ENCODE measurements at regions not wholly inside any gene's neighbourhood (a gene's known extent, or its start where the extent isn't known, plus 50 kb on each side); places are given as distances from the start of the nearest gene placed in this dataset.

DNA sequence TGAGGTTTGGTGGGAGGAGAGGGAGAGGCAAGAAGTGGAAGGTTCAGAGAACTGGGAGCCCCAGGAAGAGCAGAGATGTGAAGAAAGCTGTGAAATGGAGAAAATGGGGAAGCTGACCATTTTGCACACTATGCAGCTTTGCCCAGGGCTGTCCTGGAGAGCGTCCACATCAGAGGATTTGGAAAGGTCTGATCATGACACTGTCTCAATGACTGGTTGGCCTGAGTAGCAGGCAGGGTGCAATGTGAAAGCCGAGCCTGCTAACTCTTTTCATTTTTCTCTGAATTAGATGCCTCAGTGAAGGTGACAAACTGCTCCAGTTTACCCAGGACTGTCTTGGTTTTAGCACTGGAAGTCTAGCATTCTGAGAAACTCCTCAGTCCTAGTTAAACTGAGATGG lies 330.1 kb upstream of the RPS6KA3 start:
- DNase-seq: no peak

DNA sequence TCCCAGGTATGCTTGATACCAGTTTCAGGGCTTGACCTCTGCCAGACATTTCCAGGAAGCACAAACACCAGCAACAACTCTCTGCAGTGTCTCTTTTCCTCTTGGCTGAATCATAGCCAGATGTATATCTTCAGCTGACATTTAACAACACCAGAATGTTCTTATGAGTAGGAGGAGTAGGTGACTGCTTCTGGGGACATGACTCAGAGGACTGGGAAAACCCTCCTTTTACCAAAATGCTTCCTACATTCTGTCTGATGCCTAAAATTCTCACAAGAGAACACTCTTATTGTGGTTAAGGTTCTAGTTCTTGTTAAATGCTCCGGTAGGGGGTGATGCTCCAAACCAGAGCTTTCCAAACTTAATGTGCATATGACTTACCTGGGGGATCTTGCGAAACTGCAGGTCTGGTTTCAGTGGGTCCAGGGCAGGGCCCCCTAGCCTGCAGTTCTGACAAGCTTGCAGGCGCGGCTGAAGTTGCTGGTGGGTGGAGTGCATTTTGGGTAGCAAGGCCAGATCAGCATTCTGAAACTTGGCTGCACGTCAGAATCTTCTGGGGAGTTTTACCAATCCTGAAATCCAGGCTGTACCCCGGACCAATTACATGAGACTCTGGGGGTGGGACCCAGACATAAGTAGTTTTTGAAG lies 329.3 kb upstream of the RPS6KA3 start:
- peak in 1 of 5 donors; percentile 1 for DNase-seq

DNA sequence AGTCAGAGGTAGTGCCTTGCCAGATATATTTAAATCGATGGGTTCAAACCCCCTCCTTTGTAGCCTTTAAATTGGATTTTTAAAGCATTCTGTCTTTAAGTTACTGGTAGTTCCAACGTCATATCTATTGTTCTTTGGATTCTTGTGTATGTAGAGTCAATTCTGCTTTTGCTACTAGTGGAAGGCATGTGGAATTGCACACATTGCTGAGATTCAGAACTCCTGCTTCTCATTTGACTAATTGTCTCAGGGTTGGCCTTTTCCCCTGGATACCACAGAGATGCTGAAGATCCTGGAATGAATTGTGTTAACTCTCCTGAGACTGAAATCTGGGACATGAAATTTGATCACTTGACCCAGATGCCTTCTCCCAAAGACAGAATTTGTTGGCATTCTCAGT lies 328.3 kb upstream of the RPS6KA3 start:
- no peak for DNase-seq

DNA sequence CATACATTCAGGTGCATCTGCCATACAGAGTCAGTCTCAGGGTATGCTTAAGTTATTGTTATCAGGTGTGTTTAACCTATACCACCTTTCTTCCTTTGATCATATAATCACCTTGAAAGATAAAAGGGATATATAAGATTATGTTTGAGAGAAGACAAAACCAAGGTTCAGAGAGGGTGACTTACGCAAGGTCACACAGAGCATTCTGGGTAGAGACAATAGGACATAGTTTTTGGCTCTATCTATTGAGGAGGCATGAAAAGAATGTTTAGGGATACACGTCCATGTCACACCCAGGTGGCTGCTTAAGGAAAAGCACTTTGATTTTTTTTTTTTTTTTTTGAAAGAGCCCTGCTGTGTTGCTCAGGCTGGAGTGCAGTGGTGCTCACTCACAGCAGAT lies 327.1 kb upstream of the RPS6KA3 start:
- no peak for DNase-seq

DNA sequence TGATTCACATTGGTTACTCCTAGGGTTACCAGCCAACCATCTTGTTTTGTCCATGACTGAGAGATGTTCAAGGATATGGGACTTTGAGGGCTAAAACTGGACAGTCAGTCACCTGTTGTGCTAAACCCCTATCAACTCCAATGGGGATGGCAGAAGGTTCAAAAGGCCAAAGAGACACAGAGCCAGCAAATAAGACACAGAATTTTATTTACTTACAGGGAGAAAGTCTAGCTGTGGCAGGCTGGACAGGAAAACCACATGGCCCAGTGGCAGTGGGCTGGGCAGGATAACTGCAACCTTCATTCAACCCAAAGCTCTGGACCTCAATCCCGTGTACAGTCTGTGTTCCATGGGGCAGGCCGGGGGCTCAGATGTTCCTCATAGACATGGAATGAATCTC lies 326.7 kb upstream of the RPS6KA3 start:
- no peak for DNase-seq

DNA sequence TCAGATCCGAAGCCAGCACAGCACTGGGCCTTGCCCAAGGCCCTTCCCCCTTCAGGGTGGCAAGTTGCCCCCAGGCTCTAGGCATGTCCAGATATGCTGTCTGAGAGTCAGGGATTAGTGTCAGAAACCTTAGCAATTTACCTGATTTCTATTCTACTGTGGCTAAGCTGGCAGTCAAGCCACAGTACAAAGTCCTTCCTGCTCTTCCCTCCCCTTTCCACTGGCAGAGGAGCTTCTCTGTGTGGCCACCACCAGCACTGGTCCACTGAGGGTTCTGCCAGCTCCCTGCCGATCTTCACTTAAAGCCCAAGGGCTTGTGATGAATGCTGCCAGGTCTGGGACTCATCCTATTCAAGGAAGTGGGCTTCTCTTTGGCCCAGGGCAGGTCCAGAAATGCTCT lies 324.5 kb upstream of the RPS6KA3 start:
- DNase-seq: no peak

DNA sequence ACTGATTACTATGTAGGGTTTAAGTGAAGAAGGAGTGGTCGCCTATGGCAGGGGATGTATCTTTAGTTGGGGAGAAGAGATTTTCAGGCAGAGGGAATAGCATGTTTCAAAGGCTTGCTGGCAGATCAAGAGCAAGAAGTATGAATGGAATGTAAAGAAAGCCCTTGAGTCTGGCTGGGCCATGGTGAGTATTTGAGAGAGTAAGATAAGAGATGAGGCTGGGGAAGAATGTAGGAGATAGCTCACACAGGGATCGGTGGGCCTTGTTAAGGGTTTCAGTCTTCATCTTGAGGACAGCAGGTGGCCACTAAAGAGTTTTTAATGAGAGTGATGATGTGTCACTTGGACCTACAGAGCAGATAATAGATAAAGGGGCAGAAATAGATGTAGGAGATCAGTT lies 319.1 kb upstream of the RPS6KA3 start:
- no peak for DNase-seq

DNA sequence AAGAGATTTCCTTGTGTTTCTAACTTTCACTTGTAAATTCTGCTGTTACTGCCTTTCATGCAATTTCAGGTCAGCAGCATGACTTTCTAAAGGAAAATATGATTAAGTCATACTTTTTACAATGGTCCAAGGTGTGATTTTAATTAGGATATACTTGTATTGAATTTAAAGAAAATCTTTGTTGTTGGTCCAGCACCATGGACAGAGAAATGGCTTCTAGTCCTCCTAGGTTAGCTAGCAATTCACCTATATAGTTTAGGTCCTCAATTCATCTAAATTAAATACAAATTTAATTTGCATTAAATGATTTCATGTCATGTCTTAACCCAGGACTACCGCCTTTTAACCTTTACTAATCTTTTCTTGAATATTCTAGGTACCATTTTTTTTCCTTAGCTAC lies 304.9 kb upstream of the RPS6KA3 start:
- DNase-seq: no peak

DNA sequence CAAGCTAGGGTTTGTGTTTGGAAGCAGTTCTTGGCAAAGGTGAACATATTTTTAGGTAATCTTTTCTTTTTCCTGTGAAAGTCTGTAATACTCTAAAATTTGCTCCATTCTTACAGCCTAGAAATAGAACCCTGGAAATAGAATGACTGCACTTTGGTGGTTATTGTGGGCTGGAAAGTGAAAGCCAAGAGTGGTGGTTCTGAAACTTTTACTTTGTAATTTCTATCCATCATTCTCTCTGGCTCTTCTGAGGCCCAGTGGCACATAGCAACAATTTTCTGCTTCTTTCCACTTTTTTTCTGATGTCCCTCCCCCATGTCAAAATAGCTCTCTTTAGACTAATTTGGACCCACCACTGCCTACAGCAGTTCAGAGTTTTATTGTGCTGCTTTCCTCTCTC lies 300.4 kb upstream of the RPS6KA3 start:
- no peak for DNase-seq

DNA sequence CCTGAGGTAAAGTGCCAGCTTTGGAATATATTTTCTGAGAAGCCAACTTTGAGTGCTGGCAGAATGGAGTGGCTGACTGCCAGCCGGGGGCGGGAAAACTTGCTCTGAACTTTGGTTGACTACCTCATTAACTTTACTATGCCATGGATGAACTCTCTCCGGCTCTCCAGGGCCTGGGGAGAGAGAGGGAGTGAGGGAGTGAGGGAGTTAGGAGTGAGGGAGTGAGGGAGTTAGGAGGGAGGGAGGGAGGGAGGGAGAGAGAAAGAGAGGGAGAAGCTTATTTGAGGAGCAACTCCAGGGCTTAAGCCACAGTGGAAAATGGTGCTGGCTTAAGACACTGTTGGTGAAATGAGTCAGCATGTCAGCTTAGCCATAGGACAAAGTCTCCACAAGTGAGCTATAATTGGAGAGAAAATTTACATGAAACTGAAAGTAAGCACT lies 280.9 kb upstream of the RPS6KA3 start:
- DNase-seq: peak in 1 of 5 donors; percentile 2

DNA sequence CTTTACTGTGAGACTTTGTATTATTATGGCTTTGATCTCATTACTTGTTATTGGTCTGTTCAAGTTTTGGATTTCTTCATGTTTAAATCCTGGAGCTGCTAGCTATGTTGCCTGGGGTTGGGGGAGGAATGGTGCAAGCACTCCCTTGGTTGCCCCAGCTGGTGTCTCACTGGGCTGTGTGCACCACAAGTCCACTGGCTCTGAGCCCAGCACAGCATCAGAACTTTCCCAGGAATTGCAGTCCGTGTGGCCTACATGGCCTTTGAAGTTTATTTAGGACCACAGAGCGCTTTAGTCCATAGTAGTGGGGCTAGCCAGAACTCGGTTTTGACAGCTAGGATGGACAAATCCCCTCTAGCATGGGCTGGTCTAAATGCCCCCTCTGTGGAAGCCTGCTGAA lies 278.8 kb upstream of the RPS6KA3 start:
- no peak for DNase-seq

DNA sequence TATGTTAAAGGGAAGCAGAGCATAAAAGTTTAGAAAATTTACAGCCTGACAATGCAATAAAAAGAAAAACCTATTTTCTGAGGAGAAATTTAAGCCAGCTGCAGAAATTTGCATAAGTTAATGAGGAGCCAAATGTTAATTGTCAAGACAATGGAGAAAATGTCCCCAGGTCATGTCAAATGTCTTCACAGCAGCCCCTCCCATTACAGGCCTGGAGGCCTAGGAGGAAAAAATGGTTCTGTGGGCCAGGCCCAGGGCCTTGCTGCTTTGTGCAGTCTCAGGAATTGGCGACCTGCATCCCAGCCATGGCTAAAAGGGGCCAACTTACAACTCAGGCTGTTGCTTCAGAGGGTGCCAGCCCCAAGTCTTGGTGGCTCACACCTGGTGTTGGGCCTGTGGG lies 275.4 kb upstream of the RPS6KA3 start:
- no peak for DNase-seq

DNA sequence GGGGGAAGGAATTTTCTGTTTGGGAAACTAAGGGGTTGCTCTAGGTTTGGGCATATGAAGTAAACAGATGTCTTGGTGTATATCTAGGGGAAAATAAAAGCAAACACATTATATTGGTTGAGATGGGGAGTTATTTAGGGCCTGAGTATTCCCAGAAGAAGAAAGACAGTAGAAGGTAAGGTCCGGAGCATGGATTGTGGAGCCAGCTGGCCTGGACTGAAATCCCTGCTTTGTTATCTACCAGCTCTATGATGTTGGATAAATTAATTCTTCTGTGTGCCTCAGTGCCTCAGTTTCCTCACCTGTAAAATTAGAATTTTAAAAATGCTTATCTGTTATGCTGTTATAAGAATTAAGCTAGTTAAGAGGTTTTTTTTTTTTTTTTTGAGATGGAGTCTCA lies 272.3 kb upstream of the RPS6KA3 start:
- DNase-seq: no peak

DNA sequence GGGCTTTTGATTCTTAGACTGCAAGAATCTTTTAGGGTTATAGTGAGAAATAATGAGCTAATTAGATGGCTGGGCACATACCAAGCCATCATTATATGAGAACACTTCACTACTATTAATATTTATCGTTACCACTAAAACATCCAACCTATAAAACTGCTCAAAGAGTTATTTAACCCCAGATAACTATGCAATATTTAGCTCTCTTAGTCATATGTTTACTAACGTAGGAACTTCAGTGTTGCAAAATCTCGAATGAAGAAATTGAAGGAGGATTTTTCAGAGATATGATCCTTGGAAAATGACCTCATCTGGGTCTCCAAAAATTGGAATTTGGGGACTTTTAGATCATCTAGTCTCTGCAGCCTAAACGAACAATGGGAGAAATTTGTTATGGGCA lies 265.0 kb upstream of the RPS6KA3 start:
- no peak for DNase-seq

DNA sequence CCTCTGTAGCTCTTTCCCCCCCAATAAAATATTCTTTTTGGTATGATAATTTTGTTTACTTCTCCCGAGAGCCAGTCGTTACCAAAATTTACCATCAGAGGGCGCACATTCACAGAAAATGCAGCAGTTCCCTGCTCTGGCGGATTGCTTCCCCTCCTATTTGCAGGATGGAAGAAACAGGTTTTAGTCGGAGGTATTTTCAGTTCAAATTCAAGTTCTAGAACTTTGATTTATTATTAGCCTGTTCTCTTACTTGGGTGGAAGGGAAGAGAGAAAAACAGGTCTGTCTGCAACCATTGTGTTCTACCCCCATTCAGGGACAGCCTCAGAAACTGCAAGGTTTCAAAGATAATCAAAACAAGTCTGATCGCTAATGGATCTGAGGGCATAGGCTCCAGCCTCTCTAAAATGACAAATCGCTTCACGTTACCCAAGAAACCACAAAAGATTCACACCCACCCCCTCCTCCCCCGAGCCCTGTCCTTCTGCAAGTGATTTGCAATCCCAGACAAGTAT lies 263.8 kb upstream of the RPS6KA3 start:
- DNase-seq: peak in 4 of 5 donors; percentile 8 to 41 (median 30)

DNA sequence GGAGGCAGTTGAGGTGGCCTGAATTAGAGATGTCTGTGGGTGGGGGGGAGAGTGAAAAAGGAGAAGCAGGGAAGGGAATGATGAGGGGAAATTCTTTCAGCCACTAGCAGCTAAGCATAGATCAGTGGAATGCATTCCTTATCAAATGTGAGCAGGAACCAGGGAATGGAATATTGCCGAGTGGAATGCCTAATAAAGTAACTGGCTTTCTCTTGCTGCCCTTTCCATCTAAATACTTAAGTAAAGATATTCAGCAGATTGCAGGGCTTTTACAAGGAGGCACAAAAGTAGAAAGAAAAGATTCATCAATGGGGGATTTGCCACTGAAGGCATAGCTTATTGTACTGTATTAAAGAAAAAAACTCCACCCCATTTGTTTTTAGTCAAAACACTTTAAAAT lies 263.0 kb upstream of the RPS6KA3 start:
- no peak for DNase-seq

DNA sequence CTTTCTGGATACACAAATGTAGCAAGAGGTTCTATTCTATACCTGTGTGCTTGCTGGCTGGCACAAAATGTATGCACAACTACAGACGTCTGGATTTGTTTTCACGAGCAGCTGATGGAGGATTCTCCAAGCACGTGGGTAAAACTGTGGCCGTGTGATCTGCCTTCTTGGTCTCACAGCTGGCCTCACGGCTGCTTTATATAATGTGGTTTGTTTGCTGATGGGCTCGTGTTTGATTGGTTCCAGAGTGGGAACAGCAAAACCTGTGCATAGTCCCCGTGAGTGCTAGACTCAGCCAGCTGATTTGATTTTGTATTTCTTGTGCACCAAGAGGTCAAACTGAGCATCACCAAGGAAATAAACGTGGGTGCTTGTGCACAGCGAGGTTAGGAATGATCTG lies 262.6 kb upstream of the RPS6KA3 start:
- DNase-seq: no peak

DNA sequence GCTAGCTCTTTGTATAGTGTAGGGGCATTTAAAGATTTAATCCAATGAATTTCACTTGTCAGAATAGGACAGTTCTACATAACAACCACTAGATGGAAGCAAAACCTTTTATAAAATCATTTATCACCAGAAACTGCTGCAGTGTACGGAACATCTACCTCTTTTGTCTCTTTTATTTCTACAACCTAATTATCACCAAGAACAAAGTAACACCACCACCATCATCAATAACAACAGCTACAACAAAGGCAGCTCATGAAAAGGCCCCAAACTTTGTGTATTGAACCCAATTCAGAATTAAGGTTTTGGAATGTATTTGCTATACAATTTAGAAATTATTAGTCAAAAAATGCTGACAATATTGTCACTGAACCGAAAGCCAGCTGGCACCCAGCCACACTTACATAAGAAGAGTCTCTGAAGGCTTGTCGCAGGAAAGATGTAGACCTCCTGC lies 260.9 kb upstream of the RPS6KA3 start:
- peak in 1 of 5 donors; percentile 8 for DNase-seq

DNA sequence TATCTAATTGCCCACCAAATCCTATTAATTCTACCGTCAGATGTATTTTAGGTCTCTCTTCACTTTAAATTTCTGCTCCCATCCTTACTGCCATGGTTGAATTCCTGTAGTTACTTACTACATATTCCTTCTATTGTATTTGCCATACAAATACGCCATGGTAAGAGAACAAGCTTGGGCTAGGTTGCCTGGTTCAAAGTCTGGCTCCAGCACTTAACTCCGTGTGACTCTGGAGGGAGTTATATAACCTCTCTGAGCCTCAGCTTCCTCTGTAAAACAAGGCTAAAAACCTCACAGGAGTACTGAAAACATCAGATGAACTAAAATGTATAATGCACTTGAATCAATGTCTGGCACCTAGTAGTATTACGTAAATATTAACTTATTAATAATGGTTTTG lies 260.3 kb upstream of the RPS6KA3 start:
- DNase-seq: no peak

DNA sequence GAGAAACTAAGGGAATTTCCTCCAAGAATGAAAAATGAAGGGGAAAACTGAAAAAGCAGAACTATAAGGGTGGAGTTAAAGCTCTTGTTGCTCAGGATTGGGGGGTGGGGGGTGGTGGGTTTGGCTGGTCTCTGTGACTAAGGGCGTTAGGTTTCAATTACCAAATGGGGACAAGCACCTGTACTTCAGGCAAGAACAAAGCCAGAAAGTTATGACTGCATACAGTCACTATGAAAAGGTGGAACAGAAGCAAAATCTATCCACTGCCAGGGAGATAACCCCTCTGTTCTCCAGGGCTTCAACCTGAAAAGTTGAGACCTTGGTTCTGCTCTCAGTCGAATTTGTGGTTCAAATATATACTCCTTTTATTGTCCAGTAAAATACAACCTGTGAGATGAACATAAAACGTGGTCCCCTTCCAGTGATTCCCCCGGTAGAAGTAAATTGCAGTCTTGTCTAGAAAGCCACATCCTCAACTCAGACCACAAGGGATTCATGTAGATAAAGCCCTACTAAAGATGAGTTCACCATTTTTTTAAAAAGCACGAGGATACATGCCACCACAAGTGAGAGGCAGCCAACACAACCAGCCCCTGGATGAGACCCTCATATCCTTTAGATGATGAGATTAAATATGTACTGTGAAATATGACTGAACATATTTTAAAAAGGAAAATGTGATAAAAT lies 257.1 kb upstream of the RPS6KA3 start:
- peak in 1 of 5 donors; percentile 36 for DNase-seq

DNA sequence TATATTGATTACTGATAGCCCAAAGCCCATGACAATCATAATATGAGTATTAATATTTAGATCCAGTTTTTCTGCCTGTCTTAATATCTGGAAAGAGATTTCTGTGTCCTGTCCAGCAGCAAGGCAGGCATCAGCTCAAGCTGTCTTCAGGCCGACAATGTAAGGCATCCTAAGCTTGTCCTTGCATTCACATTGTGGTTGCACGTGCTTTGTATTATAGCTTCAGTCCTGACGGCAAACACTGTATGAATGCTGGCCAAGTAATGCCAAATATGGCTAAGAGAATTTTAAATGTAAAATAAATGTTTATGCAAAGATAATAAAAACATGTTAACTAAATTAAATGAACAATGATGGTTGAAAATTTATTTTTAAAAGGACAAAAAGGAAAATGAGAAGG lies 255.7 kb upstream of the RPS6KA3 start:
- DNase-seq: no peak

DNA sequence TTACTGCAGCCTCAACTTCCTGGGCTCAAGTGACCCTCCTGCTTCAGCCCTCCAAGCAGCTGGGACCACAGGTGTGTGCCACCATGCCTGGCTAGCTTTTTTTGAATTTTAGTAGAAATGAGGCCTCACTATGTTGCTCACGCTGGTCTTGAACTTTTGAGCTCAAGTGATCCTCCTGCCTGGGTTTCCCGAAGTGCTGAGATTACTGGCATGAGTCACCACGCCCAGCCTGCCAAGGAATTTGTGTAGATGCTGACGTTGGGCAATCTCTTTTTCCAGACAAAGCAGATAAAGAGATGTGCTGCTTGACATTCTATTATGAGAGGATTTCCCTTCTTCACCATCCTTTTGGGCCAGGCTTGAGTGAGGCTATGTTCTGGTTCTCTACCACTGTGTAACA lies 254.5 kb upstream of the RPS6KA3 start:
- no peak for DNase-seq

DNA sequence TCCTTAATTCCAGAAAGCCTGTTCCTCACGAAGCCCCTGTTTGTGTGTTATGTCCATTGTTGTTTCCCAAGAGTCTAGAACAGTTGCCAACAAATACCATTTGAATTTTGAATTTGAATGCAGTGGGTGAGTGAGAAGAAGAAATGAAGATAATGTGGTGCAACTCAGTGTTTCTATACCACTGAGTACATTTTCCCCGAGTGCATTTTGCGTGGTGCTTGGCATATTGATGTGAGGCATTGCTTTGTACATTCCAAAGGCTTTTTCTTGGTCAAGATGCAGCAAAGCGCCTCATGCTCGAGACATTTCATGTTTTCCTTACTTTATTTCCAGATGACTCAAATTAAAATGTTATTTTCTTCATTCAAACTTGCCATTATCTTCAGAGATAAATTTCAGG lies 253.1 kb upstream of the RPS6KA3 start:
- DNase-seq: no peak

DNA sequence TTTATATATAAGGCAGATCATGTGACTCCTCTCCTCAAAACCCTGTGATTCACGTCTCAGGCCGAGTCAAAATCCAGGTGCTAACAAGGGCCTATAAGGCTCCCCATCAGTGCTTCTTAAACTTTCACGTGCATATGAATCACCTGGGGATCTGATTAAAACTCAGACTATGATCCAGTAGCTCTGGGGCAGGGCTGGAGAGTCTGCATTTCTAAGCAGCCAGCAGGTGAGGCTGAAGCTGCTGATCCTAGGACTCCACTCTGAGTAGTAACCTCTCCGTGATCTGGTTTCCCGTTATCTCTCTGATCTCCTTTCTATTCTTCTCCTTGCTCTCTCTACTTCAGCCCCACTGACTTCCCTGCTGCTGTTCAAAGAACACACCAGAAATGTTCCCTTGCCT lies 252.4 kb upstream of the RPS6KA3 start:
- no peak for DNase-seq

DNA sequence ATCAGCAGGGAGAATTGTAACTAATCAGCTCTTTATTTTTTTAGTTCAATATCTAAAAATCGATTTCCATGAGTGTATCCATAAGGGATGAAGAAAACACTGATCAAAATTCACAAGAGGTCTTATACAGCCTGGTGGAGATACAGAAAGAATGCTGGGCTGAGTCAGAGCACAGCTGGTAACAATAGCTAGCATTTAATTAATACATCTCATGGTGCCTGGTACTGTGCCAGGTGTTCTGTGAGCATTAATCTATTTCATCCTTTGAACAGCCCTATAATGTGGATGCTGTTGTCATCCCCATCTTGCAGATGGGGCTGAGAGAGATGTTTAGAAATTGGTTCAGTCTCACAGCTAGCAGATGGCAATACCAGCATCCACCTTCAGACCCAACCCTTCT lies 250.9 kb upstream of the RPS6KA3 start:
- no peak for DNase-seq

All from T-helper 1 cell (primary cell).